ENCODE measurements at regions not wholly inside any gene's neighbourhood (a gene's known extent, or its start where the extent isn't known, plus 50 kb on each side); places are given as distances from the start of the nearest gene placed in this dataset.

- H3K27me3 ChIP-seq (replicated peaks; ENCODE audit: insufficient read depth, low read depth, low read length, poor library complexity) = no peaks in the 10 kb centered on the region
- peaks cover 7% of the 10 kb centered on the region for H3K9me3 ChIP-seq (ENCODE audit: low read depth, low read length, poor library complexity, severe bottlenecking)
- no peak for DNase-seq (ENCODE audit: low spot score)
- H3K36me3 ChIP-seq (ENCODE audit: insufficient read depth, low read length, poor library complexity, severe bottlenecking) = no peaks in the 10 kb centered on the region
- CTCF ChIA-PET = no interaction called here
- H3K4me3 ChIP-seq (ENCODE audit: low read depth, low read length, poor library complexity, severe bottlenecking) = no peak overlapping the region
- no peaks in the 10 kb centered on the region for H3K4me1 ChIP-seq (ENCODE audit: insufficient read depth, low read length, poor library complexity, severe bottlenecking)
- no TSS peak for BruUV-seq (replicated peaks)
- intact Hi-C loops (cut with micrococcal nuclease; ENCODE audit: unreplicated experiment) = no loop called here
- POLR2A ChIA-PET (ENCODE audit: low non-redundant PET) = no interaction called here
- H3K27ac ChIP-seq (ENCODE audit: low read depth, low read length, poor library complexity, severe bottlenecking) = no peak overlapping the region
- TF ChIP-seq CTCF (conservative IDR thresholded peaks at IDR 0.05; ENCODE audit: low read depth, low read length) = no peak
- no peak for TF ChIP-seq EZH2 (IDR thresholded peaks at IDR 0.05; ENCODE audit: borderline replicate concordance, low read depth, low read length, poor library complexity, severe bottlenecking)
Measured at GRCh38 chr1:65741993-65742392, 50.7 kb upstream of the PDE4B start.

All from A673 (cell line).